SK-N-SH treated with all-trans-retinoic acid at 6 μM for 48 hours (cell line): ENCODE measurements at regions not wholly inside any gene's neighbourhood (a gene's known extent, or its start where the extent isn't known, plus 50 kb on each side); places are given as distances from the start of the nearest gene placed in this dataset.

Experiments
- ATAC-seq: fragments of 200-7000 bp; cut with Tn5 transposase; 3 replicates; pipeline ENCODE4 v1.9.1; 2020; ENCODE audit warnings: mild to moderate bottlenecking, moderate library complexity
- ARNTL ChIP-seq: fragments of 450-650 bp; formaldehyde crosslinking; IDR thresholded peaks from 2 replicates; pipeline ENCODE4 v1.5.0; 2020; ENCODE audit warnings: low read depth, mild to moderate bottlenecking, moderate library complexity, borderline replicate concordance
- BACH2 ChIP-seq: fragments of 250-450 bp; sonication (Bioruptor Pico); IDR thresholded peaks from 2 replicates; pipeline ENCODE4 v1.9.0; 2021; ENCODE audit warnings: mild to moderate bottlenecking, borderline replicate concordance
- CSDC2 ChIP-seq: fragments of 250-450 bp; sonication (Bioruptor Pico); IDR thresholded peaks from 2 replicates; pipeline ENCODE4 v1.5.0; 2020; ENCODE audit warnings: mild to moderate bottlenecking, moderate library complexity
- CSRNP3 ChIP-seq: fragments of 250-450 bp; sonication (Bioruptor Pico); IDR thresholded peaks from 2 replicates; pipeline ENCODE4 v1.5.1; 2021; ENCODE audit warnings: mild to moderate bottlenecking, moderate library complexity
- ESRRG ChIP-seq: fragments of 250-450 bp; sonication (Bioruptor Pico); IDR thresholded peaks from 2 replicates; pipeline ENCODE4 v1.6.1; 2021; ENCODE audit warnings: mild to moderate bottlenecking
- GLIS3 ChIP-seq: fragments of 250-450 bp; sonication (Bioruptor Pico); IDR thresholded peaks from 2 replicates; pipeline ENCODE4 v1.5.0; 2020; ENCODE audit warnings: mild to moderate bottlenecking, moderate library complexity
- ISL1 ChIP-seq: fragments of 250-450 bp; sonication (Bioruptor Pico); IDR thresholded peaks from 2 replicates; pipeline ENCODE4 v2.1.2; 2022; ENCODE audit warnings: mild to moderate bottlenecking, moderate library complexity
- OSR1 ChIP-seq: fragments of 250-450 bp; sonication (Bioruptor Pico); IDR thresholded peaks from 2 replicates; pipeline ENCODE4 v1.8.0; 2022; ENCODE audit warnings: moderate library complexity, mild to moderate bottlenecking, inconsistent platforms
- RARB ChIP-seq: fragments of 250-450 bp; sonication (Bioruptor Pico); IDR thresholded peaks from 2 replicates; pipeline ENCODE4 v1.8.0; 2021; ENCODE audit warnings: mild to moderate bottlenecking, moderate library complexity
- TCF4 ChIP-seq: fragments of 250-450 bp; sonication (Bioruptor Pico); IDR thresholded peaks from 2 replicates; pipeline ENCODE4 v1.8.0; 2021; ENCODE audit warnings: mild to moderate bottlenecking, moderate library complexity, borderline replicate concordance
- ZC3H10 ChIP-seq: fragments of 250-450 bp; sonication (Bioruptor Pico); IDR thresholded peaks from 2 replicates; pipeline ENCODE4 v1.5.1; 2021; ENCODE audit warnings: mild to moderate bottlenecking, moderate library complexity
- ZFP3 ChIP-seq: fragments of 250-450 bp; sonication (Bioruptor Pico); IDR thresholded peaks from 2 replicates; pipeline ENCODE4 v1.5.0; 2020; ENCODE audit warnings: mild to moderate bottlenecking, moderate library complexity
- ZFP30 ChIP-seq: fragments of 450-650 bp; formaldehyde crosslinking; IDR thresholded peaks from 2 replicates; pipeline ENCODE4 v1.5.0; 2022; ENCODE audit warnings: mild to moderate bottlenecking, moderate library complexity
- ZNF565 ChIP-seq: fragments of 450-650 bp; formaldehyde crosslinking; conservative IDR thresholded peaks from 2 replicates; pipeline ENCODE4 v1.5.0; 2020; ENCODE audit warnings: low read depth, mild to moderate bottlenecking, moderate library complexity
- ZNF8 ChIP-seq: fragments of 450-650 bp; formaldehyde crosslinking; IDR thresholded peaks from 2 replicates; pipeline ENCODE4 v1.5.0; 2020; ENCODE audit warnings: mild to moderate bottlenecking, moderate library complexity
- TF ChIP-seq, protein P1 (sequence below): fragments of 250-450 bp; sonication (Bioruptor Pico); IDR thresholded peaks from 2 replicates; pipeline ENCODE4 v1.8.0; 2020; ENCODE audit warnings: mild to moderate bottlenecking, moderate library complexity, borderline replicate concordance
- TF ChIP-seq, protein P2 (sequence below): fragments of 250-450 bp; sonication (Bioruptor Pico); IDR thresholded peaks from 2 replicates; pipeline ENCODE4 v1.5.0; 2020; ENCODE audit warnings: mild to moderate bottlenecking, moderate library complexity
- TF ChIP-seq, protein P3 (sequence below): fragments of 250-450 bp; sonication (Bioruptor Pico); IDR thresholded peaks from 2 replicates; pipeline ENCODE4 v1.5.1; 2020; ENCODE audit warnings: low read depth, mild to moderate bottlenecking, moderate library complexity

GRCh38 chr7:46533946-46534345, 612.9 kb upstream of the IGFBP3 start (continued):
- TF ChIP-seq, protein P1, sequence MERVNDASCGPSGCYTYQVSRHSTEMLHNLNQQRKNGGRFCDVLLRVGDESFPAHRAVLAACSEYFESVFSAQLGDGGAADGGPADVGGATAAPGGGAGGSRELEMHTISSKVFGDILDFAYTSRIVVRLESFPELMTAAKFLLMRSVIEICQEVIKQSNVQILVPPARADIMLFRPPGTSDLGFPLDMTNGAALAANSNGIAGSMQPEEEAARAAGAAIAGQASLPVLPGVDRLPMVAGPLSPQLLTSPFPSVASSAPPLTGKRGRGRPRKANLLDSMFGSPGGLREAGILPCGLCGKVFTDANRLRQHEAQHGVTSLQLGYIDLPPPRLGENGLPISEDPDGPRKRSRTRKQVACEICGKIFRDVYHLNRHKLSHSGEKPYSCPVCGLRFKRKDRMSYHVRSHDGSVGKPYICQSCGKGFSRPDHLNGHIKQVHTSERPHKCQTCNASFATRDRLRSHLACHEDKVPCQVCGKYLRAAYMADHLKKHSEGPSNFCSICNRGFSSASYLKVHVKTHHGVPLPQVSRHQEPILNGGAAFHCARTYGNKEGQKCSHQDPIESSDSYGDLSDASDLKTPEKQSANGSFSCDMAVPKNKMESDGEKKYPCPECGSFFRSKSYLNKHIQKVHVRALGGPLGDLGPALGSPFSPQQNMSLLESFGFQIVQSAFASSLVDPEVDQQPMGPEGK (CRISPR knock-in tag): no peak
- no peak for TF ChIP-seq OSR1
- TF ChIP-seq, protein P2, sequence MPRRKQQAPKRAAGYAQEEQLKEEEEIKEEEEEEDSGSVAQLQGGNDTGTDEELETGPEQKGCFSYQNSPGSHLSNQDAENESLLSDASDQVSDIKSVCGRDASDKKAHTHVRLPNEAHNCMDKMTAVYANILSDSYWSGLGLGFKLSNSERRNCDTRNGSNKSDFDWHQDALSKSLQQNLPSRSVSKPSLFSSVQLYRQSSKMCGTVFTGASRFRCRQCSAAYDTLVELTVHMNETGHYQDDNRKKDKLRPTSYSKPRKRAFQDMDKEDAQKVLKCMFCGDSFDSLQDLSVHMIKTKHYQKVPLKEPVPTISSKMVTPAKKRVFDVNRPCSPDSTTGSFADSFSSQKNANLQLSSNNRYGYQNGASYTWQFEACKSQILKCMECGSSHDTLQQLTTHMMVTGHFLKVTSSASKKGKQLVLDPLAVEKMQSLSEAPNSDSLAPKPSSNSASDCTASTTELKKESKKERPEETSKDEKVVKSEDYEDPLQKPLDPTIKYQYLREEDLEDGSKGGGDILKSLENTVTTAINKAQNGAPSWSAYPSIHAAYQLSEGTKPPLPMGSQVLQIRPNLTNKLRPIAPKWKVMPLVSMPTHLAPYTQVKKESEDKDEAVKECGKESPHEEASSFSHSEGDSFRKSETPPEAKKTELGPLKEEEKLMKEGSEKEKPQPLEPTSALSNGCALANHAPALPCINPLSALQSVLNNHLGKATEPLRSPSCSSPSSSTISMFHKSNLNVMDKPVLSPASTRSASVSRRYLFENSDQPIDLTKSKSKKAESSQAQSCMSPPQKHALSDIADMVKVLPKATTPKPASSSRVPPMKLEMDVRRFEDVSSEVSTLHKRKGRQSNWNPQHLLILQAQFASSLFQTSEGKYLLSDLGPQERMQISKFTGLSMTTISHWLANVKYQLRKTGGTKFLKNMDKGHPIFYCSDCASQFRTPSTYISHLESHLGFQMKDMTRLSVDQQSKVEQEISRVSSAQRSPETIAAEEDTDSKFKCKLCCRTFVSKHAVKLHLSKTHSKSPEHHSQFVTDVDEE (CRISPR knock-in tag): no peak
- no peak for TF ChIP-seq ARNTL (CRISPR knock-in tag)

DNA sequence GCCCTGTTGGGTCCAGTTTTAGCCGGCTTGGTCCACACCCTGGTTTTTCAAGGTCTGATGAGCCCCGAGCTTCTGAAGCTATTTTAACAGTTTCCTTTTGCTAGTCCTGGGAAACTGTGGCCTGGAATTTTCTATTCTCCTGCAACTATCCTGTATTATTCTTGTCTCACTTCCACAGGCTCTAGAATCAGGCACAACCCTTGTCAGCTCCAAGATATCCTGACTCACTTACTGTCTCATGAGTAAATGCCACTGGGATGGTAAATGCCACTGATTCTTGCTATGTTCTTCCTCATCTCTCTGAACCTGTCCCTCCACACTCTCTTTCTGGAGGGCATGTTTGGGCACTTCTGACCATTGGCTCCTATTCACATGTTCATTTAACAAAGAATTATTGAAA, 611.5 kb upstream of the IGFBP3 start:
- no peak for ATAC-seq
- TF ChIP-seq, protein P1 (CRISPR knock-in tag): no peak
- TF ChIP-seq OSR1 (no peak), ZC3H10 (CRISPR knock-in tag) (no peak), TCF4 (CRISPR knock-in tag) (no peak), ZFP3 (CRISPR knock-in tag) (no peak), CSRNP3 (CRISPR knock-in tag) (no peak), ZNF8 (CRISPR knock-in tag) (no peak)
- TF ChIP-seq, protein P2 (CRISPR knock-in tag): no peak

GRCh38 chr7:46530081-46530750, 609.1 kb upstream of the IGFBP3 start:
- no peak for ATAC-seq
- TF ChIP-seq, protein P3, sequence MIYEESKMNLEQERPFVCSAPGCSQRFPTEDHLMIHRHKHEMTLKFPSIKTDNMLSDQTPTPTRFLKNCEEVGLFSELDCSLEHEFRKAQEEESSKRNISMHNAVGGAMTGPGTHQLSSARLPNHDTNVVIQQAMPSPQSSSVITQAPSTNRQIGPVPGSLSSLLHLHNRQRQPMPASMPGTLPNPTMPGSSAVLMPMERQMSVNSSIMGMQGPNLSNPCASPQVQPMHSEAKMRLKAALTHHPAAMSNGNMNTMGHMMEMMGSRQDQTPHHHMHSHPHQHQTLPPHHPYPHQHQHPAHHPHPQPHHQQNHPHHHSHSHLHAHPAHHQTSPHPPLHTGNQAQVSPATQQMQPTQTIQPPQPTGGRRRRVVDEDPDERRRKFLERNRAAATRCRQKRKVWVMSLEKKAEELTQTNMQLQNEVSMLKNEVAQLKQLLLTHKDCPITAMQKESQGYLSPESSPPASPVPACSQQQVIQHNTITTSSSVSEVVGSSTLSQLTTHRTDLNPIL (CRISPR knock-in tag): no peak
- TF ChIP-seq ZFP3 (CRISPR knock-in tag): no peak
- TF ChIP-seq ZNF8 (CRISPR knock-in tag): no peak
- TF ChIP-seq GLIS3 (CRISPR knock-in tag): no peak
- no peak for TF ChIP-seq ZC3H10 (CRISPR knock-in tag)
- no peak for TF ChIP-seq OSR1
- TF ChIP-seq, protein P2 (CRISPR knock-in tag): no peak
- TF ChIP-seq TCF4 (CRISPR knock-in tag): no peak
- no peak for TF ChIP-seq ISL1 (CRISPR knock-in tag)
- no peak for TF ChIP-seq ZNF565 (CRISPR knock-in tag)
- TF ChIP-seq, protein P1 (CRISPR knock-in tag): no peak
- no peak for TF ChIP-seq BACH2 (CRISPR knock-in tag)
- no peak for TF ChIP-seq CSDC2 (CRISPR knock-in tag)
- no peak for TF ChIP-seq RARB (CRISPR knock-in tag)
- no peak for TF ChIP-seq ESRRG (CRISPR knock-in tag)
- TF ChIP-seq ZFP30 (CRISPR knock-in tag): no peak
- TF ChIP-seq, all 23 proteins: peak for 0
